ENCODE measurements at regions not wholly inside any gene's neighbourhood (a gene's known extent, or its start where the extent isn't known, plus 50 kb on each side); places are given as distances from the start of the nearest gene placed in this dataset.

- FAIRE-seq (no peak), ATAC-seq (no peak), DNase-seq (ENCODE audit: low read depth in 1 of 2, low spot score in 1 of 2) (no peak)
- no peak overlapping the region for H3K27ac ChIP-seq
- no peak overlapping the region for H3K4me2 ChIP-seq
- no peaks in the 10 kb centered on the region for H3K4me1 ChIP-seq
- peaks cover 10% of the 10 kb centered on the region; the same call in 2 of the 3 replicates for H3K9me3 ChIP-seq
- POLR2A ChIA-PET: no interaction called here
- H3K4me3 ChIP-seq: no peak overlapping the region
- TF ChIP-seq, protein P1, sequence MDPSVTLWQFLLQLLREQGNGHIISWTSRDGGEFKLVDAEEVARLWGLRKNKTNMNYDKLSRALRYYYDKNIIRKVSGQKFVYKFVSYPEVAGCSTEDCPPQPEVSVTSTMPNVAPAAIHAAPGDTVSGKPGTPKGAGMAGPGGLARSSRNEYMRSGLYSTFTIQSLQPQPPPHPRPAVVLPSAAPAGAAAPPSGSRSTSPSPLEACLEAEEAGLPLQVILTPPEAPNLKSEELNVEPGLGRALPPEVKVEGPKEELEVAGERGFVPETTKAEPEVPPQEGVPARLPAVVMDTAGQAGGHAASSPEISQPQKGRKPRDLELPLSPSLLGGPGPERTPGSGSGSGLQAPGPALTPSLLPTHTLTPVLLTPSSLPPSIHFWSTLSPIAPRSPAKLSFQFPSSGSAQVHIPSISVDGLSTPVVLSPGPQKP (IDR thresholded peaks at IDR 0.05; ENCODE audit: low read depth, low read length): no peak
- TF ChIP-seq, protein P2, sequence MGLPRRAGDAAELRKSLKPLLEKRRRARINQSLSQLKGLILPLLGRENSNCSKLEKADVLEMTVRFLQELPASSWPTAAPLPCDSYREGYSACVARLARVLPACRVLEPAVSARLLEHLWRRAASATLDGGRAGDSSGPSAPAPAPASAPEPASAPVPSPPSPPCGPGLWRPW (IDR thresholded peaks at IDR 0.05): no peak
- no peak for TF ChIP-seq NR3C1 (IDR thresholded peaks at IDR 0.05)
- no peak for TF ChIP-seq RCOR1 (IDR thresholded peaks at IDR 0.05; ENCODE audit: low read depth, low read length)
- no peak for TF ChIP-seq MYC (IDR thresholded peaks at IDR 0.05; ENCODE audit: borderline replicate concordance, low read length)
- TF ChIP-seq SMC3 (IDR thresholded peaks at IDR 0.05): no peak
- TF ChIP-seq, protein P3, sequence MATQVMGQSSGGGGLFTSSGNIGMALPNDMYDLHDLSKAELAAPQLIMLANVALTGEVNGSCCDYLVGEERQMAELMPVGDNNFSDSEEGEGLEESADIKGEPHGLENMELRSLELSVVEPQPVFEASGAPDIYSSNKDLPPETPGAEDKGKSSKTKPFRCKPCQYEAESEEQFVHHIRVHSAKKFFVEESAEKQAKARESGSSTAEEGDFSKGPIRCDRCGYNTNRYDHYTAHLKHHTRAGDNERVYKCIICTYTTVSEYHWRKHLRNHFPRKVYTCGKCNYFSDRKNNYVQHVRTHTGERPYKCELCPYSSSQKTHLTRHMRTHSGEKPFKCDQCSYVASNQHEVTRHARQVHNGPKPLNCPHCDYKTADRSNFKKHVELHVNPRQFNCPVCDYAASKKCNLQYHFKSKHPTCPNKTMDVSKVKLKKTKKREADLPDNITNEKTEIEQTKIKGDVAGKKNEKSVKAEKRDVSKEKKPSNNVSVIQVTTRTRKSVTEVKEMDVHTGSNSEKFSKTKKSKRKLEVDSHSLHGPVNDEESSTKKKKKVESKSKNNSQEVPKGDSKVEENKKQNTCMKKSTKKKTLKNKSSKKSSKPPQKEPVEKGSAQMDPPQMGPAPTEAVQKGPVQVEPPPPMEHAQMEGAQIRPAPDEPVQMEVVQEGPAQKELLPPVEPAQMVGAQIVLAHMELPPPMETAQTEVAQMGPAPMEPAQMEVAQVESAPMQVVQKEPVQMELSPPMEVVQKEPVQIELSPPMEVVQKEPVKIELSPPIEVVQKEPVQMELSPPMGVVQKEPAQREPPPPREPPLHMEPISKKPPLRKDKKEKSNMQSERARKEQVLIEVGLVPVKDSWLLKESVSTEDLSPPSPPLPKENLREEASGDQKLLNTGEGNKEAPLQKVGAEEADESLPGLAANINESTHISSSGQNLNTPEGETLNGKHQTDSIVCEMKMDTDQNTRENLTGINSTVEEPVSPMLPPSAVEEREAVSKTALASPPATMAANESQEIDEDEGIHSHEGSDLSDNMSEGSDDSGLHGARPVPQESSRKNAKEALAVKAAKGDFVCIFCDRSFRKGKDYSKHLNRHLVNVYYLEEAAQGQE (IDR thresholded peaks at IDR 0.05): no peak
- TF ChIP-seq FOXS1 (CRISPR knock-in tag; IDR thresholded peaks at IDR 0.05): no peak
- TF ChIP-seq ZC3H11A (IDR thresholded peaks at IDR 0.05): no peak
- no peak for TF ChIP-seq USF2 (IDR thresholded peaks at IDR 0.05)
- no peak for TF ChIP-seq SREBF2 (IDR thresholded peaks at IDR 0.05)
- no peak for TF ChIP-seq RARB (CRISPR knock-in tag; IDR thresholded peaks at IDR 0.05)
- WGBS (ENCODE audit: missing lambda C conversion rate): 9% methylated on average over 4 of the region's 4 CpGs
- CTCF ChIA-PET: no interaction called here
Measured at GRCh38 chr7:25557930-25558329, 329.6 kb upstream of the NPVF start.

GRCh38 chr7:25558605-25559004 is 330.3 kb upstream of the NPVF start:
- POLR2A ChIA-PET: no interaction called here
- FAIRE-seq (no peak), DNase-seq (ENCODE audit: low read depth in 1 of 2, low spot score in 1 of 2) (no peak), ATAC-seq (no peak)
- CTCF ChIA-PET: no interaction called here
- 4% methylated on average over 3 of the region's 3 CpGs for WGBS (ENCODE audit: missing lambda C conversion rate)
- no peak overlapping the region for H3K4me3 ChIP-seq
- peaks cover 10% of the 10 kb centered on the region; the same call in 2 of the 3 replicates for H3K9me3 ChIP-seq
- no peaks in the 10 kb centered on the region for H3K4me1 ChIP-seq
- H3K4me2 ChIP-seq: no peak overlapping the region
- no peak overlapping the region for H3K27ac ChIP-seq
- TF ChIP-seq POLR2AphosphoS2 (conservative IDR thresholded peaks at IDR 0.05; ENCODE audit: low read length): no peak
- no peak for TF ChIP-seq RCOR1 (IDR thresholded peaks at IDR 0.05; ENCODE audit: low read depth, low read length)
- TF ChIP-seq EHF (CRISPR knock-in tag; IDR thresholded peaks at IDR 0.05): no peak
- no peak for TF ChIP-seq JUN (IDR thresholded peaks at IDR 0.05)
- no peak for TF ChIP-seq PHF8 (IDR thresholded peaks at IDR 0.05; ENCODE audit: borderline replicate concordance, low read depth)
- TF ChIP-seq SREBF2 (IDR thresholded peaks at IDR 0.05): no peak
- TF ChIP-seq, protein P4, sequence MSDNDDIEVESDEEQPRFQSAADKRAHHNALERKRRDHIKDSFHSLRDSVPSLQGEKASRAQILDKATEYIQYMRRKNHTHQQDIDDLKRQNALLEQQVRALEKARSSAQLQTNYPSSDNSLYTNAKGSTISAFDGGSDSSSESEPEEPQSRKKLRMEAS (IDR thresholded peaks at IDR 0.05): no peak
- no peak for TF ChIP-seq FOXS1 (CRISPR knock-in tag; IDR thresholded peaks at IDR 0.05)
- TF ChIP-seq USF2 (IDR thresholded peaks at IDR 0.05): no peak
- TF ChIP-seq, protein P1 (IDR thresholded peaks at IDR 0.05; ENCODE audit: low read depth, low read length): no peak
- TF ChIP-seq ZNF302 (CRISPR knock-in tag; IDR thresholded peaks at IDR 0.05): no peak
- no peak for TF ChIP-seq HOXA7 (CRISPR knock-in tag; IDR thresholded peaks at IDR 0.05)
- TF ChIP-seq RARB (CRISPR knock-in tag; IDR thresholded peaks at IDR 0.05): no peak
- TF ChIP-seq HEYL (CRISPR knock-in tag; IDR thresholded peaks at IDR 0.05): no peak
- TF ChIP-seq, protein P5, sequence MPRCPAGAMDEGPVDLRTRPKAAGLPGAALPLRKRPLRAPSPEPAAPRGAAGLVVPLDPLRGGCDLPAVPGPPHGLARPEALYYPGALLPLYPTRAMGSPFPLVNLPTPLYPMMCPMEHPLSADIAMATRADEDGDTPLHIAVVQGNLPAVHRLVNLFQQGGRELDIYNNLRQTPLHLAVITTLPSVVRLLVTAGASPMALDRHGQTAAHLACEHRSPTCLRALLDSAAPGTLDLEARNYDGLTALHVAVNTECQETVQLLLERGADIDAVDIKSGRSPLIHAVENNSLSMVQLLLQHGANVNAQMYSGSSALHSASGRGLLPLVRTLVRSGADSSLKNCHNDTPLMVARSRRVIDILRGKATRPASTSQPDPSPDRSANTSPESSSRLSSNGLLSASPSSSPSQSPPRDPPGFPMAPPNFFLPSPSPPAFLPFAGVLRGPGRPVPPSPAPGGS (IDR thresholded peaks at IDR 0.05): no peak
- TF ChIP-seq MAZ (IDR thresholded peaks at IDR 0.05; ENCODE audit: borderline replicate concordance, low read depth, low read length): no peak
- TF ChIP-seq, protein P3 (IDR thresholded peaks at IDR 0.05): no peak
- no peak for TF ChIP-seq HOXB13 (CRISPR knock-in tag; IDR thresholded peaks at IDR 0.05; ENCODE audit: low read depth)

All from A549 (cell line).